Ishikawa (cell line): ENCODE measurements at regions not wholly inside any gene's neighbourhood (a gene's known extent, or its start where the extent isn't known, plus 50 kb on each side); places are given as distances from the start of the nearest gene placed in this dataset.

Experiments
- CEBPB ChIP-seq: IDR thresholded peaks from 2 replicates; pipeline ENCODE4 v1.6.1; 2012
- CREB1 ChIP-seq: IDR thresholded peaks from 2 replicates; pipeline ENCODE4 v1.6.1; 2012; ENCODE audit warnings: low read depth
- EGR1 ChIP-seq: IDR thresholded peaks from 2 replicates; pipeline ENCODE4 v1.6.1; 2012
- EP300 ChIP-seq: IDR thresholded peaks from 2 replicates; pipeline ENCODE4 v1.6.1; 2012; ENCODE audit warnings: borderline replicate concordance
- FOXM1 ChIP-seq: IDR thresholded peaks from 2 replicates; pipeline ENCODE4 v1.6.1; 2012; ENCODE audit warnings: low read depth, borderline replicate concordance
- MAX ChIP-seq: IDR thresholded peaks from 2 replicates; pipeline ENCODE4 v1.6.1; 2012
- NFIC ChIP-seq: IDR thresholded peaks from 2 replicates; pipeline ENCODE4 v1.6.1; 2012
- RAD21 ChIP-seq: IDR thresholded peaks from 2 replicates; pipeline ENCODE4 v1.6.1; 2012; ENCODE audit warnings: low read depth
- REST ChIP-seq: IDR thresholded peaks from 2 replicates; pipeline ENCODE4 v1.6.1; 2012; ENCODE audit warnings: low read depth, mild to moderate bottlenecking
- TAF1 ChIP-seq: IDR thresholded peaks from 2 replicates; pipeline ENCODE4 v1.6.1; 2012; ENCODE audit warnings: low read depth, mild to moderate bottlenecking
- TCF12 ChIP-seq: IDR thresholded peaks from 2 replicates; pipeline ENCODE4 v1.6.1; 2012; ENCODE audit warnings: low read depth
- TEAD4 ChIP-seq: IDR thresholded peaks from 2 replicates; pipeline ENCODE4 v1.6.1; 2012
- YY1 ChIP-seq: IDR thresholded peaks from 2 replicates; pipeline ENCODE4 v1.6.1; 2012; ENCODE audit warnings: low read depth
- ZBTB7A ChIP-seq: IDR thresholded peaks from 2 replicates; pipeline ENCODE4 v1.6.1; 2012; ENCODE audit warnings: low read depth
- TF ChIP-seq, protein P1 (sequence below): IDR thresholded peaks from 2 replicates; pipeline ENCODE4 v1.6.1; 2012

DNA sequence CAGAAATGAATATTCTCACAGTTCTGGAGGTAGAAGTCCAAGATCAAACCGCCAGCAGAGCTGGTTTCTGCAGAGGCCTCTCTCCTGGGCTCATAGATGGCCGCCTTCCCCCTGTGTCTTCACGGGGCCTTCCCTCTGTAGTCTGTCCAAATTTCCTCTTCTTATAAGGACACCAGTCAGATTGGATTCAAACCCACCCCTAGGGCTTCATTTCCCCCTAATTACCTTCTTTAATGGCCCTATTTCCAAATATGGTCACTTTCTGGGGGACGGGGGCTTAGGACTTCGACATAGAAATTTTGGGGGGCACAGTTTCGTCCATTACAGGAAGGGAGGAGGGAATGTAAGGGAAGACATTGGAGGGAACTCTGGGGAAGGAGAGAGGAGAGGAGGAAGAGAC lies 132.6 kb downstream of the DDX1 start:
- TF ChIP-seq MAX: no peak
- no peak for TF ChIP-seq CREB1
- no peak for TF ChIP-seq ZBTB7A
- no peak for TF ChIP-seq FOXM1
- no peak for TF ChIP-seq YY1
- TF ChIP-seq EP300: no peak
- TF ChIP-seq TCF12: no peak
- no peak for TF ChIP-seq TAF1
- TF ChIP-seq CEBPB: no peak
- TF ChIP-seq TEAD4: no peak
- TF ChIP-seq RAD21: no peak
- TF ChIP-seq REST: no peak
- no peak for TF ChIP-seq EGR1
- TF ChIP-seq, protein P1, sequence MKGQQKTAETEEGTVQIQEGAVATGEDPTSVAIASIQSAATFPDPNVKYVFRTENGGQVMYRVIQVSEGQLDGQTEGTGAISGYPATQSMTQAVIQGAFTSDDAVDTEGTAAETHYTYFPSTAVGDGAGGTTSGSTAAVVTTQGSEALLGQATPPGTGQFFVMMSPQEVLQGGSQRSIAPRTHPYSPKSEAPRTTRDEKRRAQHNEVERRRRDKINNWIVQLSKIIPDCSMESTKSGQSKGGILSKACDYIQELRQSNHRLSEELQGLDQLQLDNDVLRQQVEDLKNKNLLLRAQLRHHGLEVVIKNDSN: no peak
- TF ChIP-seq NFIC: no peak

- TF ChIP-seq CEBPB (no peak), NFIC (no peak)
Observed at GRCh38 chr2:15725101-15725781, 133.6 kb downstream of the DDX1 start.

DNA sequence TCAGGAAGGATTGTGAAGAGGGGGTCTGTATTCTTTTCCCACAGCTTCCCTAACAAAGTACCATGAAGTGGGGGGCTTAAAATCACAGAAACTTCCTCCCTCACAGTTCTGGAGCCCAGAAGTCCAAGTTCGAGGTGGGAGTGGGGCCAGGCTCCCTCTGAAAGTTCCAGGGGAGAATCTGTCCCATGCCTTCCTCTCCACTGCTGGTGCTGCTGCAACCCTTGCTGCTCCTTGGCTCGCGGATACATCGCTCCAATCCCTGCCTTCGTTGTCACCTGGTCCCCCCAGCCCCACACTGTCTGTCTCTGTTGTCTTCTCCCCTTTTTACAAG lies 134.1 kb downstream of the DDX1 start:
- TF ChIP-seq FOXM1 (no peak), REST (no peak), TAF1 (no peak), CEBPB (no peak), TCF12 (no peak), CREB1 (no peak), YY1 (no peak)
- TF ChIP-seq, protein P1: no peak

- no peak for TF ChIP-seq MAX
Observed at GRCh38 chr2:15726321-15727057, 134.8 kb downstream of the DDX1 start.

DNA sequence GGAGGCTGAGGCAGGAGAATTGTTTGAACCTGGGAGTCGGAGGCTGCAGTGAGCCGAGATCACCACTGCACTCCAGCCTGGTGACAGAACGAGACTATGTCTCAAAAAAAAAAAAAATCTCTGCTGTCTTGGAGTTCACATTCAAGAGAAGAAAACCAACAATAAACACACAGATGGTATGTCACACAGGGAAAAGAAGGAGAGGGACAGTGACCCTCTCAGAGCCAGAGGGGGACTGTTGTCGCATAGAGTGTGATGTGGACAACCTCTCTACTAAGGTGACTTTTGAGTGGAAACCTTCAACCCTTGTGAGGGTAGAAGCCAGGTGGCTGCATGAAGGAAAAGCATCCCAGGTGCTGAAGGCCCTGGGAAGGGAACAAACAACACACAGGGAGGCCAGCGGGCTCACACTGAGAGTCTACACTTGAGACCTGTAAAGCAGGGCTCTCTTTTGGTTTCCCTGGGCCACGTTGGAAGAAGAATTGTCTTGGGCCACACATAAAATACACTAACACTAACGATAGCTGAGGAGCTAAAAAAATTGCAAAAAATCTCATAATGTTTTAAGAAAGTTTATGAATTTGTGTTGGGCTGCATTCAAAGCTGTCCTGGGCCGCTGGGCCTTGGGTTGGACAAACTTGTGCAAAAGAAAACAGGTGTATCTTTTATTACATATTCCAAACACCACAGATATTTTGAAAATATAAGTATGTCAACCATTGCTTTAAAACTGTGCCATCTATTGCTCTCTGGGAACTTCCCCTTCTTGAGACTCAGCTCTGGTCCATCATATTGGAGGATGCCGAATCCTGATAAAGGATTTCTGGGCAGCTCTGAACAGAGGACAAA lies 136.0 kb downstream of the DDX1 start:
- TF ChIP-seq YY1 (no peak), MAX (no peak), NFIC (no peak), TAF1 (no peak), REST (no peak), RAD21 (no peak), FOXM1 (no peak), ZBTB7A (no peak)
- TF ChIP-seq, protein P1: no peak
